HG02759 (cell line): ENCODE measurements at regions not wholly inside any gene's neighbourhood (a gene's known extent, or its start where the extent isn't known, plus 50 kb on each side); places are given as distances from the start of the nearest gene placed in this dataset.

ENCODE experiments used
- ATAC-seq: cut with Tn5 transposase; IDR thresholded peaks from one replicate; pipeline ENCODE4 v1.9.1; 2021; ENCODE audit warnings: mild to moderate bottlenecking, moderate library complexity; ENCODE audit not compliant: unreplicated experiment

GRCh38 chr10:124231168-124232155 is 138.1 kb upstream of the CHST15 start:
- ATAC-seq, result no peak

DNA sequence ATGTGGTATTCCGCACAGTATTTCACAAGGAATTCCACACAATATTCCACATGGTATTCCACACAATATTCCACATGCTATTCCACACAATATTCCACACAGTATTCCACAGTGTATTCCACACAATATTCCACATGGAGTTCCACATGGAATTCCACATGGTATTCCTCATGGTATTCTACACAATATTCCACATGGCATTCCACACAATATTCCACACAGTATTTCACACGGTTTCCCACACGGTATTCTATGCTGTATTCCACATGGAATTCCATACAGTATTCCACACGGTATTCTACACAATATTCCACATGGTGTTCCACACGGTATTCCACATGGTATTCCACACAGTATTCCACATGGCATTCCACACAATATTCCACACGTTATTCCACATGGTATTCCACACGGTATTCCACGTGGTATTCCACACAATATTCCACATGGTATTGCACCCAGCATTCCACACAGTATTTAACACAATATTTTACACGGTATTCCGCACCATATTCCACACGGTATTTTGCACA is 137.3 kb upstream of the CHST15 start:
- ATAC-seq, result no peak

DNA sequence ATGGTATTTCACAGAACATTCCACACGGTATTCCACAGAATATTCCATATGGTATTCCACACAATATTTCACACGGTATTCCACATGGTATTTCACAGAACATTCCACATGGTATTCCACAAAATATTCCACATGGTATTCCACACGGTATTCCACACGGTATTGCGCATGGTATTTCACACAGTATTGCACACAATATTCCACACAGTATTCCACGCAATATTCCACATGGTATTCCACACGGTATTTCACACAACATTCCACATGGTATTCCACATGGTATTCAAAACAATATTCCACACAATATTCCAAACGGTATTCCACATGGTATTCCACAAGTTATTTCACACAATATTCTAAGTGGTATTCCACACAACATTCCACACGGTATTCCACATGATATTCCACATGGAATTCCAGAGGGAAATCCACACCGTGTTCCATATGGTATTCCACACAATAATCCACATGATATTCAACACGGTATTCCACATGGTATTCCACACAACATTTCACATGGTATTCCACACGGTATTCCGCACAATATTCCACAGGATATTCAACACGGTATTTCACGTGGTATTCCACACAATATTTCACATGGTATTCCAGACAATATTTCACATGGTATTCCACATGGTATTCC is 136.7 kb upstream of the CHST15 start:
- no peak for ATAC-seq

DNA sequence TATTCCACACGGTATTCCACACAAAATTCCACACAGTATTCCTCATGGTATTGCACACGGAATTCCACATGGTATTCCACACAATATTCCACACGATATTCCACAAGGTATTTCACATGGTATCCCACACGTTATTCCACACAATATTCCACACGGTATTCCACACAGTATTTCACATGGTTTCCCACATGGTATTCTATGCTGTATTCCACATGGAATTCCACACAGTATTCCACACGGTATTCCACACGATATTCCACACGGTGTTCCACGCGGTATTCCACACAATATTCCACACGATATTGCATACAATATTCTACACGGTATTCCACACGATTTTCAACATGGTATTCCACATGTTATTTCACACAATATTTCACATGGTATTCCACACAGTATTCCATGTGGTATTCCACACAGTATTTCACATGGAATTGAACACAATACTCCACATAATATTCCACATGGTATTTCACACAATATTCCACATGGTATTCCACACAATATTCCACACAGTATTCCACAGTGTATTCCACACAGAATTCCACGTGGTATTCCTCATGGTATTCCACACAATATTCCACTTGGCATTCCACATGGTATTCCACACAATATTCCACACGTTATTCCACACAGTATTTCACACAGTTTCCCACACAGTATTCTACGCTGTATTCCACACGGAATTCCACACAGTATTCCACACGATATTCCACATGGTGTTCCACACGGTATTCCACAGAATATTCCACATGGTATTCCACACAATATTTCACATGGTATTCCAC is 136.0 kb upstream of the CHST15 start:
- ATAC-seq, result no peak

- no peak for ATAC-seq
Observed at GRCh38 chr10:124228471-124228870, 135.1 kb upstream of the CHST15 start.

GRCh38 chr10:124227988-124228387 is 134.6 kb upstream of the CHST15 start:
- no peak for ATAC-seq

DNA sequence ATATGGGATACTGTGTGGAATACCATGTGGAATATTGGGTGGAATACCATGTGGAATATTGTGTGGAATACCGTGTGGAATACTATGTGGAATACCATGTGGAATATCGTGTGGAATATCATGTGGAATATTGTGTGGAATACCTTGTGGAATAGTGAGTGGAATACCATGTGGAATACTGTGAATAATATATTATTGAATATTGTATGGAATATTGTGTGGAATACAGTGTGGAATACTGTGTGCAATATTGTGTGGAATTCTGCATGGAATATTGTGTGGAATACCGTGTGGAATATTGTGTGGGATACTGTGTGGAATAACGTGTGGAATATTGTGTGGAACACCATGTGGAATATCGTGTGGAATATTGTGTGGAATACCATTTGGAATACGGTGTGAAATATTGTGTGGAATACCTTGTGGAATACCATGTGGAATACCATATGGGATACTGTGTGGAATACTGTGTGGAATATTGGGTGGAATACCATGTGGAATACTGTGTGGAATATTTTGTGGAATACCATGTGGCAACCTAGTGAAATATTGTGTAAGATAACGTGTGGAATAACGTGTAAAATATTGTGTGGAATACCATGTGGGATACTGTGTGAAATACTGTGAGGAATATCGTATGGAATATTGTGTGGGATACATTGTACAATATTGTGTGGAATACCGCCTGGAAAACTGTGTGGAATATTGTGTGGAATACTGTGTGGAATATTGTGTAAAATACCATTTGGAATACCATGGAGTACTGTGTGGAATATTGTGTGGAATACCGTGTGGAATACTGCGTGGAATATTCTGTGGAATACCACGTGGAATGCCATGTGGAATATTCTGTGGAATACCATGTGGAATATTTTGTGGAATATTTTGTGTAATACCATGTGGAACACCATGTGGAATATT is 133.9 kb upstream of the CHST15 start:
- ATAC-seq, result no peak

DNA sequence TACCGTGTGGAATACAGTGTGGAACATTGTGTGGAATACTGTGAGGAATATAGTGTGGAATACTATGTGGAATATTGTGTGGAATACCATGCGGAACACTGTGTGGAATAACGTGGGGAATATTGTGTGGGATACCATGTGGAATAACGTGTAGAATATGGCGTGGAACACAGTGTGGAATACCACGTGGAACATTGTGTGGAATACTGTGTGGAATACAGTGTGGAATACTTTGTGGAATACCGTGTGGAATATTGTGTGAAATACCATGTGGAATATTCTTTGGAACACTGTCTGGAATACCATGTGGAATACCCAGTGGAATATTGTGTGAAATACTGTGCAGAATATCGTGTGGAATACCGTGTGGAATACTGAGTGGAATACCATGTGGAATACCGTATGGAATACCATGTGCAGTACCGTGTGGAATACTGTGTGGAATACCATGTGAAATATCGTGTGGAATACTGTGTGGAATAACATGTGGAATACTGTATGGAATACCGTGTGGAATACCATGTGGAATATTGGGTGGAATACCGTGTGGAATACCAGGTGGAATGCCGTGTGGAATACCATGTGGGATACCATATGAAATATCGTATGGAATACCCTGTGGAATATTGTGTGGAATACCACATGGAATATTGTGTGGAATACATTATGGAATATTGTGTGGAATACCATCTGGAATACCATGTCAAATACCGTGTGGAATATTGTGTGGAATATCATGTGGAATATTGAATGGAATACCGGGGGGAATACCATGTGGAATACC is 133.1 kb upstream of the CHST15 start:
- no peak for ATAC-seq

GRCh38 chr10:124225467-124226270 is 132.3 kb upstream of the CHST15 start:
- ATAC-seq, result no peak

GRCh38 chr10:124225029-124225466 is 131.7 kb upstream of the CHST15 start:
- no peak for ATAC-seq

DNA sequence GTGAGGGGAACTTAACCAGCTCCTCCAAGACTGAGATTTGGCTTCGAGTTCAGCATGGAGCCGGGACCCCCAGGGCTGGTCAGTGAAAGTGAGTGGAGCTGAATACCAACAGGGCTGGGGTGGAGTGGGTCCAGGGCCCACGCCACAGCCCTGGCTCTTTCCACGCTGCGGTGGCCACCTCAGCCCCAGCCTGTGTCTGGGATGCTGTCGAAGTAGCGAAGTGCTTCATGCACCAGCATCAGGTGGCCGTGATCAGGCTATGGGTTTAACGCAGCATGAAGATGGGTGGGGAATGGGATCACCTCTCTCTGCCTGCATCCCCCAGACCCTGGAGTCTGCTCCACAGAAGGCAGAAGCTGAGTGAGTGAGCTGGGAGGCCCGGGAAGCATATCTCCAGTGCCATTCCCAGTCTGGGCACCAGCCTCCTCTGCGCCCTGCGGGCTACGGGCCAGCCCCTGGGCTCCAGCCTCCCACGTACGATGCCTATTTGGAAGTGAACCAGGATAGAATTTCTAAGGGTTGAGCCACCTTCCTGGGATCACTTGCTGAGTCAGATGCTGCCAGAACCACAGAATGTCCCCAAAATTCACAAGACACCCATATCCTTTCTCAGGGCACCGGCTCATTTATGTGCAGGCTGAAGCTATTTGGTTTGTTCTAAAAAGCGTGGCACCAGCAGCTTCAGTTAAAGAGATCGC is 131.1 kb upstream of the CHST15 start:
- ATAC-seq, result no peak

DNA sequence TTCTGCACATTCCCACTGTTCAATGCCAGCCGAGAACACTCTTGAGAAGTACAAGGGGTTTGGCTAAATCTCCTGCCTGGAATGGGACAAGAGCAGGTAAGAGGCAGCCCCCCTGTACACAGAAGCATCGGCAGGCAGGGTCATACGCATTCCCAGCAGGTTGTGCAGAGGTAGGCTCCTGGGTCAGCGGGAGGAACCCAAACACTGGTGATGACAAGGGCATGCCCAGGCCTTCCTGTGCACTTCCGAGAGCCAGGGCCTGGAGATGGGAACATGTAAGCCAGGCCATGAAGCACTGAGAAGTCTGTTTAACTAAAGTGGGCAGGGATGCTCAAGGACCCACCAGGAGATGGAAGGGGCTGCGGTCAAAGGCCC is 130.3 kb upstream of the CHST15 start:
- ATAC-seq, result no peak

DNA sequence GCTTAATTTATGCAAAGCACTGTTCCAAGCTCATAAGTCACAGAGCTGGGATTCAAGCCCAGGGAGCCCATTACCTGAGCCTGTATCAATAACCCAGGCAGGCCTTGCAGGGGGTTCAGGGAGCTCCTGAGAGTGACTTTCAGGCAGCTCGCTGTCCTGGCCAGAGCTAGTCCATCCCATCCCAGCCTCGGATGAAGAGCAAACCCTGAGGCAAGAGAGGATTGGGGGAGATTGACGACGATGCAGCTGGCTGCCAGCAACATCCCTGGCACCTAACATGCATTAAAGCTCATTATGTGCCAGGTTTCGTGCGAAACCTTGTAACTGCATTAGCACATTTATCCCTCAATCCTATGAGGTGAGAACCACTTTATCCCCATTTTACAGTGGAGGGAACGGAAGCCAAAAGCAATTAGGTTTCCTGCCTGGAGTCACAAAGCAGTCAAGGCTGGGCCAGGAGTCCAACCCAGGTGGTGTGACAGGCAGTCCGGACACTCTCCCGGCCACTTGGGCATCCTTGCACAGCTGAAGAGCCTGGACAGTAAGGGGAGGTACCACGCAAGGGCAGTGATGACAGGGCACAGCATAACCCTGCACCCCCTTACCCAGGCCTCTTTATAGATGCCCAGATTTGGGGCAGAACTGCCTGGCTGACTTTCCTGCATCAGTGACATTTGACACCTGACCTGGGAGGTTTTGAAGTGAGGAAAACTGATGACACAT is 129.8 kb upstream of the CHST15 start:
- no peak for ATAC-seq

GRCh38 chr10:124222318-124222987 is 129.1 kb upstream of the CHST15 start:
- ATAC-seq, result peak; percentile 30

- peak; percentile 74 for ATAC-seq
Observed at GRCh38 chr10:124221356-124222317, 128.2 kb upstream of the CHST15 start.

GRCh38 chr10:124220971-124221355 is 127.6 kb upstream of the CHST15 start:
- ATAC-seq, result no peak
